T-helper 1 cell treated with Interleukin-12 subunit alpha and Interleukin-12 subunit beta and Interleukin-4 antibody, amounts not matched to agents 30 μg/mL and 1 μg/mL, for 36 hours (primary cell): ENCODE measurements at regions not wholly inside any gene's neighbourhood (a gene's known extent, or its start where the extent isn't known, plus 50 kb on each side); places are given as distances from the start of the nearest gene placed in this dataset.

ENCODE experiments used
- H3K27ac Mint-ChIP-seq: one replicate; pipeline ENCODE4 v1.8.0; 2021; ENCODE audit warnings: mild to moderate bottlenecking, mixed read lengths
- H3K27me3 Mint-ChIP-seq: one replicate; pipeline ENCODE4 v1.8.0; 2021; ENCODE audit warnings: low read depth, mixed read lengths
- H3K36me3 Mint-ChIP-seq: one replicate; pipeline ENCODE4 v1.8.0; 2021; ENCODE audit warnings: low read depth, mixed read lengths
- H3K4me1 Mint-ChIP-seq: one replicate; pipeline ENCODE4 v1.8.0; 2021; ENCODE audit warnings: low read depth, mixed read lengths
- H3K4me3 Mint-ChIP-seq: one replicate; pipeline ENCODE4 v1.8.0; 2021; ENCODE audit warnings: mild to moderate bottlenecking, moderate library complexity, mixed read lengths
- H3K9me3 Mint-ChIP-seq: one replicate; pipeline ENCODE4 v1.8.0; 2021; ENCODE audit warnings: mixed read lengths

DNA sequence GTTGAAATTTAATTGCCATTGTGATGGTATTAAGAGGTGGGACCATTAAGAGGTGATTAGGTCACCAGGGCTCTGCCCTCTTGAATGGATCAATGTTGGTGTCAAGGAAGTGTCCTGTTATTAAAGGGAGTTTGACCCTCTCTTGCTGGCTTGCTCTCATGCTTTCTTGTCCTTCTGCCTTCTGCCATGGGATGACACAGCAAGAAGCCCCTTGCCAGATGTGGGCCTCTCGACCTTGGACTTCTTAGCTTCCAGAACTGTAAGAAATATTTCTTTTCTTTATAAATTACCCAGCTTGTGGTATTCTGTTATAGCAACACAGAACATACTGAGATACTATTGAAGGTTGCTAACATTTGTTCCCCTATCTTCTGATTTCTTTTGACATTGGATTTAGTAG is 157.0 kb downstream of the MDFIC start:
- no peaks in the 10 kb centered on the region for H3K36me3 Mint-ChIP-seq
- no peak overlapping the region for H3K4me3 Mint-ChIP-seq
- no peak overlapping the region for H3K27ac Mint-ChIP-seq

DNA sequence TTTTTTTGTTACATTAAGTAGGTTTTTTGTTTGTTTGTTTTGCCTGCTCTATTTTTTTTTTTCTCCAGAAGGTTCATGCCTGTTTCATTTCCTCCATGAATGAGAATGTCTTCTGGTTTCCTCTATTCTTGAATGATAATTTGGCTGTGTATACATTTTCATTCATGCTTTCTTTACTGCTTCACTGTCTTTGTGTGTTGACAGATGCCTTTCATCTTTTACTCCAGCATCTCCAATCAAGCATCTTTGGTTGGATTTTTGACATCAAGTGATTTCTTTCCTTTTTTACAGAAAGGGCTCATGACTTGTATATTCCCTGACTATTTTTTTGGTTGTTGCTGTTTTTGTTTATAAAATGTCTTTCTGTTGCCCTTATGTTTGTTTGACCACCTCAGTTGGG is 156.5 kb downstream of the MDFIC start:
- H3K27ac Mint-ChIP-seq = no peak overlapping the region
- H3K27me3 Mint-ChIP-seq = peaks cover 10% of the 10 kb centered on the region
- no peaks in the 10 kb centered on the region for H3K9me3 Mint-ChIP-seq
- H3K4me1 Mint-ChIP-seq = no peaks in the 10 kb centered on the region
- no peaks in the 10 kb centered on the region for H3K36me3 Mint-ChIP-seq
- H3K4me3 Mint-ChIP-seq = no peak overlapping the region

More for the DNA sequence above, 157.0 kb downstream of the MDFIC start:
- Mint-ChIP-seq H3K4me1 (no peaks in the 10 kb centered on the region), H3K27me3 (peaks cover 10% of the 10 kb centered on the region), H3K9me3 (peaks cover 2% of the 10 kb centered on the region)

DNA sequence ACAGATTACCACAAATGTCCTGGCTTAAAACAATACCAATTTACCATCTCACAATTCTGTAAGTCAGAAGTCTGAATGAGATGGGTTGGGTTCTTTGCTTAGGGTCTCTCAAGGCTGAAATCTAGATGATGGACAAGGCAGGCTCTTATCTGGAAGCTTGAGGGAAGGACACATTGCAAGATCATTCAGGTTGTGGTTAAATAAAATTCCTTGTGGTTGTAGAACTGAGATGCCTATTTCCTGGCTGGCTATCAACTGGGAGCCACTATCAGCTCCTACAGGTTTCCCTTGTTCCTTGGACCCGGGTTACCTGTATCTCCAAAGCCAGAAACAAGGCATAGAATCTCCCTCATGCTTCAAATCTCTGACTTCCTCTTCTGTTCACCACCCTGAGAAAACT is 148.4 kb downstream of the MDFIC start:
- peaks cover 4% of the 10 kb centered on the region for H3K4me1 Mint-ChIP-seq
- H3K36me3 Mint-ChIP-seq = no peaks in the 10 kb centered on the region
- no peaks in the 10 kb centered on the region for H3K27me3 Mint-ChIP-seq
- peaks cover 4% of the 10 kb centered on the region for H3K9me3 Mint-ChIP-seq
- no peak overlapping the region for H3K27ac Mint-ChIP-seq
- no peak overlapping the region for H3K4me3 Mint-ChIP-seq
